ENCODE measurements at regions not wholly inside any gene's neighbourhood (a gene's known extent, or its start where the extent isn't known, plus 50 kb on each side); places are given as distances from the start of the nearest gene placed in this dataset.
"Not testable (repeated sequence)": the region's sequence is repeated elsewhere in the genome, so short reads cannot be mapped to it uniquely, and the experiment has no call there.

DNA sequence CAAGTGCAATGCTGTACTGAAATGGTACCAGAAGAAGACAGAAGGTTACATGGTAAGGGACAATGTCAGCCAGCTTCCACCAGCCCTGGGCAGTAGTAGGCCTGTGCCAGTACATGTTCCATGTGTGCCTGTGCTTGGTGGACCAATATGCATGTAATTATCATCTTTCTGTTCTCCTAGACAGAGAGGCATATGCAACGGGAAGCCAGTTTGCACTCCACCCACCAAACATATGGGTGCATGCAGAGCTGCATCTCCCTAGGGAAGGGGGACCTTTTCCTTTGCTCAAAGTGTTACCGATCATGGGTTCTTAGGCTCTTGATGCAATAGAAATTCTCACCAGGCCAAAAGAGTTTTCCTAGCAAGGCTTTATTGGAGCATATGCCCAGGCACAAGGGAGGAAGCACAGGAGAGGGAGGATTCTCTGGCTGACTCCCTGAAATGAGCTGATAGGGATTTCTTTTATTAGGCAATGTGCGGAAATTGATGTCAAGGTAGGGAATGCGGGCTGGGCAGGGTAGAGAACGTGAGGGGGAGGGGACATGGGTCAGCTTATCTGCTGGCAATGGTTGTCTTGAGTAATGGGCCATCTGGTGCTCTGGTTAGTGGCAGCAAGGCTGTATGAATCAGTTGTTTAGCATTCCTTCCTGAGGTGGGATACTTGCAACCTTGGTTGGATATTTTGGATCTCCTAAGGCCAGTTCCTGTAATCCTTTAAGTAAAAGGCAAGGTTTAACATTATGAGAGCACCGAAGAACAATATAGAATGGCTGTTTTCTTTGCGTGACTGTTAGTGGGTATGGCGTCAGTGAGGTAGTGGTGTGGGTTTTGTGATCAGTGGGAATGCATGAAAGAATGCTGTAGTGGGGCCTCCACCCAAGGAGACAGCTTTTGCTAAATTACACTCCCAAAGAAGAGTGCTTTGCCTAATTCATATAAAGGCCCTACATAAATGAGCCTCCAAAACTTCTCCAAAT is 102.5 kb downstream of the CDRT15L2 start:
- not testable (repeated sequence) for DNase-seq (ENCODE audit: low read depth in 2 of 2)

DNA sequence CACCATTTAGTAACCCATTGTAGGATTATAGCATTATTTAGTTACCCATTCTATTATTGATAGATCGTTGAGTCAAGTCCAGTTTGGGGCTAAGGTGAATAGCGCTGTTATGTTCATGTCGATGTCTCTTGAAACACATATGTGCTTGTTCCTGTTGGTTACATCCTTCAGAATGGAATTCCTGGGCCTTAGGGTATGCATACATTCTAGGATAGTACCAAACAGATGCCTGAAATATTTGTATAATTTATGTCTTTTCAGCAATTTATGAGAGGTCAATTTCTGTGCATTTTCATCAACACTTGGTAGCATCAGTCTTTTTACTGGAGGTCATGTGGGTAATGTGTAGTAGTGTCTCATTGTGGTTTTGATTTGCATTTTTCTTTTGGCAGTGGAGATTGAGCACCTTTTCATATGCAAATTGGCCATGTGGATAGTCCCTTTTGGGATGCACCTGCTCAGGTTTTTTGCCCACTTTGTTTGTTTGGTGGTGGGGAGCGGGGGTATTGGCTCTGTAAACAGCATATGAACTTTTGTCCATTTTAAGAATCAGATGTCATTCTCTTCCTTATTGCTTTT is 104.2 kb downstream of the CDRT15L2 start:
- not testable (repeated sequence) for DNase-seq (ENCODE audit: low read depth in 2 of 2)

- not testable (repeated sequence) for DNase-seq (ENCODE audit: low read depth in 2 of 2)
These were observed 105.5 kb downstream of the CDRT15L2 start for GRCh38 chr17:20684975-20685374.

GRCh38 chr17:20687584-20687983 is 108.1 kb downstream of the CDRT15L2 start:
- DNase-seq (ENCODE audit: low read depth in 2 of 2): not testable (repeated sequence)

DNA sequence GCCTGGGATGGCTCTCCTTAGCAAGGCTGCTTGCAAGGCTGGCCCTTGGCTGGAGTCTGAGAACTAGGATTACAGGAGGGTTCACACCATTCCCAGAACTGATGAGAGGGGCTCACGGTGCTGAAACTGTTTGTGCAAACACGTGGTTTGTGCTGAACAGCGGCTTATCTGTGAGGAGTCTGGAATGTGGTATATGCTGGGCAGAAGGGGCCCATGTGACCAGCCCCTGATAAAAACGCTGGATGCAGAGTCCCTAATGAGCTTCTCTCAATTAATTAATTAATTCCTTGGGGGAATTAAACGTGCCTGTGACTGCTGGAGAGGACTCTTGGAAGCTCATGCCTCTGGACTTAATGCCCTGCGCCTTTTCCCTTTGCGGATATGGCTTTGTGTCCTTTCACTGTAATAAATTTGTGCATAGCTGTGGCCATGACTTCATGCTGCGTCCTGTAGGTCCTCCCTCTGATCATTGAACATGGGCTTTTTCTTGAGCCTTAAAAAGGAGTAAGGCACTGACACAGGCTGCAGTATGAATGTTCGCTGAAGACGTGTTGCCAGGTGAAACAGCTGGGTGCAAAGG is 109.7 kb downstream of the CDRT15L2 start:
- DNase-seq (ENCODE audit: low read depth in 2 of 2): not testable (repeated sequence)

- DNase-seq (ENCODE audit: low read depth in 2 of 2): not testable (repeated sequence)
These were observed 113.2 kb downstream of the CDRT15L2 start for GRCh38 chr17:20692706-20693105.

DNA sequence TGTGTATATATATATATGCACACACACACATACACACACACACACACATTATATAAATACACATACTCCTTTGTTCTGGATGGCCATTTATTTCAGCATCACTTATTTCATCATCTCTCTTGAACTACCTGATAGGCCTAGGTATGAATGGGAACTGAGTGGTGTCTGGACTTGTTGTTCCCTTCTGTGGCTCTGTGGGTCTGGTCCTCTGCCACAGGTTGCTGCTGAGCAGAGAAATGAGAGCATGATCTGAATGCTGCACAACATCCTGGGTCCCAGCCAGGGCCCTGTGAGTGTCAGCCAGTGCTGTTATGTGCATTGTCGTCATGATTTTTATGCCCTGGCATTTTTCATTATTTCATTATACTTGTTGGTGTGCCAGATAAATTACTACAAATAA is 116.3 kb downstream of the CDRT15L2 start:
- DNase-seq (ENCODE audit: low read depth in 2 of 2): not testable (repeated sequence)

- not testable (repeated sequence) for DNase-seq (ENCODE audit: low read depth in 2 of 2)
These were observed 119.1 kb downstream of the CDRT15L2 start for GRCh38 chr17:20698463-20699206.

DNA sequence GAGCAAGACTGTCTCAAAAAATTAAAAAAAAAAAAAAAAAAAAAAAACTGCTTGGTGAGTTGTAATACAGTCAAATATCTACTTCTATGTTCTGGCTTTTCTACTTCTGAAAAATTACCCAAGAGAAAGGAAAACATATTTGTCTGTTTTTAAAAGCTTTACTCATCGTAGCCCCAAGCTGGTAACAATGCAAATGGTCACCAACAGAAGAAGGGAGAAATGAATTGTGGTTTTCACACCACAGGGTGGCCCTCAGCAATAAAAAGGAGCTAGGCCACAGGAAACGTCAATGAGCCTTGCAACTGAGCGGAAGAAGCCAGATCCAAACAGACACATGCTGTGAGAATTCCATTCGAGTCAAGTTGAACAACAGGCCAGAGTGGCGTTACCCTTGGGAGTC is 121.0 kb downstream of the CDRT15L2 start:
- DNase-seq (ENCODE audit: low read depth in 2 of 2): not testable (repeated sequence)

DNA sequence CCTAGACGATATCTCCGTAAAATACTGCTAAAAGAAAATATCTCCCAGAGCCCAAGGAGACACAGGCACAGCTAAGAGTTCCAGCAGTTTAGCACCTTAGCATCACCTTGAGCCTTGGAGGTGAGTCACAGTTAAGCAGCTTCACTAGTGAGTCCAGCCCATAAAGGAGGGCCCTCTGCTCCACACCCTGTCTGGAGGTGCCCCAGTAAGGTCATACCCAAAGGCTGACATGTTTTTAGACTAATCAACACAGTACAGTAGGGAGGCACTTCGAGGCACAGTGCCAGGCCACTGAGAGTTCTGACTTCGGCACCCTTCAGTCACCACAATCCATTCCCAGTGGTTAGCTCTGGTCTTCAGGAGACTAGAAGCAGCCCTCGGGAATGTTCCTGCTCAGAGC is 121.8 kb downstream of the CDRT15L2 start:
- DNase-seq (ENCODE audit: low read depth in 2 of 2): not testable (repeated sequence)

DNA sequence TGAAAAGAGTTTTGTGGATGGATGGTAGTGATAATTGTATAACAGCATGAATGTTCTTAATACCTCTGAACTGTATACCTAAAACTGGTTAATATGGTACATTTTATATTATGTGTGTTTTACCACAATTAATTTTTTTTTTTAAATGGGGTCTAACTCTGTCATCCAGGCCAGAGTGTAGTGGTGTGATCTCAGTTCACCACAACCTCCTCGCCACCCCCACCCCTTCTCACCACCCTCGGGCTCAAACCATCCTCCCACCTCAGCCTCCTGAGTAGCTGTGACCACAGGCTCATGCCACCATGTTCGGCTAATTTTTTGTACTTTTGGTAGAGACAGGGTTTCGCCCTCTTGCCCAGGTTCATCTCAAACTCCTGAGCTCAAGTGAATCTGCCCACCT is 123.2 kb downstream of the CDRT15L2 start:
- no peak for DNase-seq (ENCODE audit: low read depth in 2 of 2)

DNA sequence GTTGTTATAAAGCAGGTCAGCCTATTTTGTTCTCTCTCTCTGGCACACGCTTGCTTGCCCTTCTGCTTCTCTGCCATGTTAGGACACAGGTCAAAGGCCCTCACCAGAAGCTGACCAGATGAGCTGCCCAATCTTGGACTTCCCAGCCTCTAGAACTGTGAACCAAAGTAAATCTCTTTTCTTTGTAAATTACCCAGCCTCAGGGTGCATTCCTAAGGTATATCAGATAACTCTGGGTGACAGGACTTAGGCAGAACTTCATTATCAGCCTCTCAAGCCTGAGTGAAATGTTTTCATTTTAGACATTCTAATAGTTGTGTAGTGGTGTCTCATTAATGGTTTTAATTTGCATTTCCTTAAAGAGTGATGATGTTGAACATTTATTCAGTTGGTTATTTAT is 124.3 kb downstream of the CDRT15L2 start:
- DNase-seq (ENCODE audit: low read depth in 2 of 2): no peak

- DNase-seq (ENCODE audit: low read depth in 2 of 2): not testable (repeated sequence)
These were observed 125.7 kb downstream of the CDRT15L2 start for GRCh38 chr17:20705186-20705585.

GRCh38 chr17:20706751-20707373 is 127.3 kb downstream of the CDRT15L2 start:
- no peak for DNase-seq (ENCODE audit: low read depth in 2 of 2)

DNA sequence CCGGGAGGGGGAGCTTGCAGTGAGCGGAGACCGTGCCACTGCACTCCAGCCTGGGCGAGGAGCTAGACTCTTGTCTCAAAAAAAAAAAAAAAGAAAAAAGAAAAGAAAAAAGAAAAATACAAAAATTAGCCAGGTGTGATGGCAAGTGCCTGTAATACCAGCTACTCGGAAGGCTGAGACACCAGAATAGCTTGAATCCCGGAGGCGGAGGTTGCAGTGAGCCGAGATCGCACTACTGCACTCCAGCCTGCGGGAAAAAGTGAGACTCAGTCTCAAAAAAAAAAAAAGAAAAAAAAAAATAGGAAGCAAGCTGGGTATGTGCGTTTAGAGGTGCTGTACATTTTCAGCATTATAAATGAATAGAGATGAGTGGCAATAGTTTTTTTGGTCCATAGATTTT is 129.3 kb downstream of the CDRT15L2 start:
- not testable (repeated sequence) for DNase-seq (ENCODE audit: low read depth in 2 of 2)

DNA sequence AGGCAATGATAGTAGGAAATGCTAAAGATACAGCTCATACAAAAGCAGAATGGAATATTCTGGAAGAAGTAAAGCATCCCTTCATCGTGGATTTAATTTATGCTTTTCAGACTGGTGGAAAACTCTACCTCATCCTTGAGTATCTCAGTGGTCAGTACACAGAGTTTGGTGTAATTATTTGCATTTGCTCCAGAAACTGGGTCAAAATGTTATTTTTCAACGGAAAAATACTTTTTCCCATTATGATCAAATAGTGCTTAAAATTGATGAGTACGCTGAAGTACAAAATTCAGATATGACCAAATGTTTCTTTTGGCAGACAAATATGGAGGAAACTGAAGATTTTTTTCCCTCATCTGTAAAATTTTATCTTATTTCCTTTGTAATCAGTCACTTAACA is 137.0 kb downstream of the CDRT15L2 start:
- not testable (repeated sequence) for DNase-seq (ENCODE audit: low read depth in 2 of 2)

- no peak for DNase-seq (ENCODE audit: low read depth in 2 of 2)
These were observed 141.6 kb downstream of the CDRT15L2 start for GRCh38 chr17:20721171-20721570.

GRCh38 chr17:20724391-20724790 is 144.9 kb downstream of the CDRT15L2 start:
- DNase-seq (ENCODE audit: low read depth in 2 of 2): not testable (repeated sequence)

- not testable (repeated sequence) for DNase-seq (ENCODE audit: low read depth in 2 of 2)
These were observed 147.7 kb downstream of the CDRT15L2 start for GRCh38 chr17:20727201-20727600.

- DNase-seq (ENCODE audit: low read depth in 2 of 2): no peak
These were observed 148.7 kb downstream of the CDRT15L2 start for GRCh38 chr17:20728181-20728580.

DNA sequence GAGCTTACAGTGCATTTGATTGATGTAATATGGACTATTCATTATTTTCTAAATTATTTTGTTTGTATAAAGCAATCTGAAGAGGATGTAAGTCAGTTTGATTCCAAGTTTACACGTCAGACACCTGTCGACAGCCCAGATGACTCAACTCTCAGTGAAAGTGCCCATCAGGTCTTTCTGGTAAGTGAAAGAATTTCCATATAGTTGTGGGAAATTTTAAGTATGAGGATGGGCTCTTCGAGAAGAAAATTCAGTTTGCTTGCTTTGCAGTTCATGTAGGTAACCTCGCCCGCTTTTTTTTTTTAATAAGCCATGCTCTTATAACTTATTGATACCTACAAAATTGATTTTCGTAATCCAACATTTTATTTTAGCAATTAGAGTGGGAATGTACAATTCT is 151.6 kb downstream of the CDRT15L2 start:
- DNase-seq (ENCODE audit: low read depth in 2 of 2): not testable (repeated sequence)
